Skeletal muscle tissue (tissue), 3 donors: ENCODE measurements at regions not wholly inside any gene's neighbourhood (a gene's known extent, or its start where the extent isn't known, plus 50 kb on each side); places are given as distances from the start of the nearest gene placed in this dataset.
"Not testable (repeated sequence)": the region's sequence is repeated elsewhere in the genome, so short reads cannot be mapped to it uniquely, and the experiment has no call there.

Source experiments
- H3K27ac ChIP-seq: one replicate; pipeline ENCODE4 v1.7.0; 2013; ENCODE audit warnings: mild to moderate bottlenecking, low read depth, low read length, inconsistent platforms
- H3K27me3 ChIP-seq, 3 donors: one replicate each; pipeline ENCODE4 v1.7.0; 2013; ENCODE audit warnings: low read length in 3 of 3; ENCODE audit not compliant: control insufficient read depth in 3 of 3, insufficient read depth in 3 of 3
- H3K36me3 ChIP-seq, 3 donors: one replicate each; pipeline ENCODE4 v1.7.0; 2013; ENCODE audit warnings: low read length in 3 of 3; ENCODE audit not compliant: control insufficient read depth in 3 of 3, insufficient read depth in 3 of 3
- H3K4me1 ChIP-seq, 3 donors: one replicate each; pipeline ENCODE4 v1.7.0; 2013; ENCODE audit warnings: low read length in 3 of 3, mild to moderate bottlenecking in 3 of 3; ENCODE audit not compliant: control insufficient read depth in 3 of 3, insufficient read depth in 3 of 3
- H3K4me3 ChIP-seq, 3 donors: one replicate each; pipeline ENCODE4 v1.7.0; 2013; ENCODE audit warnings: low read length in 3 of 3
- H3K9ac ChIP-seq, 3 donors: one replicate each; pipeline ENCODE4 v1.7.0; 2013; ENCODE audit warnings: low read length in 3 of 3, mild to moderate bottlenecking in 3 of 3, moderate library complexity in 2 of 3, low read depth in 1 of 3
- H3K9me3 ChIP-seq, 3 donors: one replicate each; pipeline ENCODE4 v1.7.0; 2013; ENCODE audit warnings: low read length in 3 of 3; ENCODE audit not compliant: control insufficient read depth in 3 of 3
- donor health status: Osteomylitis.

- Histone ChIP-seq H3K4me3 (no peak overlapping the region), H3K9ac (no peak overlapping the region), H3K9me3 (no peaks in the 10 kb centered on the region), H3K27ac (no peak overlapping the region), H3K36me3 (no peaks in the 10 kb centered on the region), H3K27me3 (peaks cover 0 to 3% (median 0%) of the 10 kb centered on the region in 3 donors), H3K4me1 (no peaks in the 10 kb centered on the region)
Observed at GRCh38 chr22:27602390-27602789, 199.2 kb downstream of the MN1 start.

DNA sequence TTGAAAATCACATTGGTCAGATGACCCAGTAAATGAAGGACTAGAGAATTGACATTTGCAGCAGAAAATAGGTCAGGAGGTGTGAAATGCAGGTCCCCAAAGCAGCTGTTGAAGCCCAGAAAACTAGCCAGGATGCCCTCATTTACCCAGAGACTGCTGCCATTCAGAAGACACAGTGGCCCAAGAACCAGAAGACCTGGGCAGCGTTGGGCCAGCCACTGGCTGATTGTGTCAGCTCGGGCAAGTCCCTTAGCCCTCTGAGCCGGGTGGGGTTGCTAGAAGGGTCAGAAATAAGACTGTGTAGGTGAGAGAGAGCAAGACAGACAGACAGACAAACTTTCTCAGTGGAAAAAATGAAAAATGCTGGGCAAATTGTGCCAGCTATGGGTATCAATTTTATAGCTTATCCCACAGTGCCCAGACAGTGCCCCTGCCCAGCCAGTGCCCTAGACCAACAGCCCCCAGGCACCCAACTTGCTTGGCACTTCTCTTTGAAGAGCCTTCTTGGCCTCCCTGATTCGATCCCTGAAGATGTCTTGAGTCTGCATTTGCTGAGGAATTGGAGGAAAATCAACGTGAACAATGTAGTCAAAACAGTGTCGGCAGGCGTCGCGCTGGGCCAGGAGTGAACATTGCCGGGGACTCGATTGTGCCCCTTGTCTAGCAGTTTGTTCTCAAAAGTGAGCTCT is 198.3 kb downstream of the MN1 start:
- H3K27ac ChIP-seq = no peak overlapping the region
- no peaks in the 10 kb centered on the region for H3K9me3 ChIP-seq
- no peaks in the 10 kb centered on the region for H3K36me3 ChIP-seq
- H3K4me1 ChIP-seq = no peaks in the 10 kb centered on the region
- H3K27me3 ChIP-seq = peaks cover 0 to 3% (median 0%) of the 10 kb centered on the region in 3 donors
- H3K4me3 ChIP-seq = no peak overlapping the region
- H3K9ac ChIP-seq = no peak overlapping the region

DNA sequence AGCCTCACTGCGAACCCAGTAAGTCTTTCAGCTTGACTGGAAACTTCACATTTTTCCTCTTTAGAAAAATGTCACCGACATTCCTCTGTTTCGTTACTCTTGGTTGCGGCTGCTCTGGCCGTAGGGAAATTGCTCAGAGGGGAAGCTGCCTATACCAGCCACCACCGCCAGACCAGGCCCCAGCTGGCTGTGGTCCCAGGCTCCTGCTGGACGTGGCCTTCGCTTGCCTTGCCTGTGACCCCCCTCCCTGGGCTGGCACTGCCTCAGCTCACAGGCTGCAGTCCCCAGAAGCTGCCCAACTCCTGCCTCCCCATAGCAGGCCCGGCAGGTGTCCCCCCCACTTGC is 197.8 kb downstream of the MN1 start:
- no peaks in the 10 kb centered on the region for H3K36me3 ChIP-seq
- H3K27ac ChIP-seq = no peak overlapping the region
- no peak overlapping the region for H3K4me3 ChIP-seq
- no peaks in the 10 kb centered on the region for H3K4me1 ChIP-seq
- H3K9ac ChIP-seq = no peak overlapping the region
- peaks cover 0 to 3% (median 0%) of the 10 kb centered on the region in 3 donors for H3K27me3 ChIP-seq
- no peaks in the 10 kb centered on the region for H3K9me3 ChIP-seq

GRCh38 chr22:27605390-27605789 is 196.2 kb downstream of the MN1 start:
- Histone ChIP-seq H3K9me3 (no peaks in the 10 kb centered on the region), H3K4me1 (no peaks in the 10 kb centered on the region), H3K4me3 (no peak overlapping the region), H3K27me3 (peaks cover 0 to 3% (median 0%) of the 10 kb centered on the region in 3 donors), H3K27ac (no peak overlapping the region), H3K36me3 (no peaks in the 10 kb centered on the region), H3K9ac (no peak overlapping the region)

- H3K4me3 ChIP-seq, H3K27ac ChIP-seq, H3K27me3 ChIP-seq, H3K9me3 ChIP-seq, H3K36me3 ChIP-seq, H3K9ac ChIP-seq, H3K4me1 ChIP-seq: not testable (repeated sequence)
Observed at GRCh38 chr22:27607750-27608149, 193.8 kb downstream of the MN1 start.

GRCh38 chr22:27609451-27609888 is 192.1 kb downstream of the MN1 start:
- H3K27me3 ChIP-seq = peaks cover 5 to 8% (median 5%) of the 10 kb centered on the region in 3 donors
- no peak overlapping the region for H3K27ac ChIP-seq
- H3K4me3 ChIP-seq = no peak overlapping the region
- no peak overlapping the region for H3K9ac ChIP-seq
- peaks cover 0 to 3% (median 0%) of the 10 kb centered on the region in 3 donors for H3K9me3 ChIP-seq
- H3K4me1 ChIP-seq = no peaks in the 10 kb centered on the region
- H3K36me3 ChIP-seq = no peaks in the 10 kb centered on the region

DNA sequence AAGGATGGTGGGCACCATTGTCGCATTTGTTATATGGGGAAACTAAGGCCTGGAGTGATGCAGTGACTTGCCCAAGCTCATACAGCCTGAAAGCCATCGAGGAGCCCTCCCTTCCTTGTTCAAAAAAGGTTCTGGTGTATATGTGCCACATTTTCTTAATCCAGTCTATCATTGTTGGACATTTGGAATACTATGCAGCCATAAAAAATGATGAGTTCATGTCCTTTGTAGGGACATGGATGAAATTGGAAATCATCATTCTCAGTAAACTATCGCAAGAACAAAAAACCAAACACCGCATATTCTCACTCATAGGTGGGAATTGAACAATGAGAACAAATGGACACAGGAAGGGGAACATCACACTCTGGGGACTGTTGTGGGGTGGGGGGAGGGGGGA is 191.4 kb downstream of the MN1 start:
- H3K27me3 ChIP-seq, H3K36me3 ChIP-seq, H3K27ac ChIP-seq, H3K9ac ChIP-seq, H3K4me3 ChIP-seq, H3K4me1 ChIP-seq, H3K9me3 ChIP-seq: not testable (repeated sequence)

GRCh38 chr22:27610863-27611786 is 190.4 kb downstream of the MN1 start:
- Histone ChIP-seq H3K36me3 (no peaks in the 10 kb centered on the region), H3K4me3 (no peak overlapping the region), H3K27ac (no peak overlapping the region), H3K9ac (no peak overlapping the region), H3K27me3 (peaks cover 5 to 8% (median 8%) of the 10 kb centered on the region in 3 donors), H3K4me1 (peaks cover 0 to 2% (median 0%) of the 10 kb centered on the region in 3 donors), H3K9me3 (peaks cover 0 to 3% (median 0%) of the 10 kb centered on the region in 3 donors)

DNA sequence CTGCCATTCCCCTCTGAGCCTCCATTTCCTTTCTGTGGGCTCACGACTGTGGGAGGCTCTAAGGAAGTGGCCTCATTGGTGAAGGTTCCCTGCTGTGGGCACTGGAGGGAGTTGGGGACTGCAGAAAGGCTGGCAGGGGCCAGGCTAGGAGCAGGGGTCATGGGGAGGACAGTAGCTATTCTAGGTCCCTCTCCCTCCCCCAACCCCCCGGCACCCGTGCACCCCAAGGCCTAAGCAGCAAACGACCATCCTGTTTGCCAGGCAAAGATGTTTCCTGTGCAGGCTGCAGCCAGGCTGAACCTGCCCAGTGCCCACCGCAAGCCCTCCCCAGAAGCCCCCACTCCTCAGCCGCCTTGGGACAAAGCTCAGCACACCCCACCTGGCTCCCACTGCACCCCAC is 189.4 kb downstream of the MN1 start:
- no peaks in the 10 kb centered on the region for H3K36me3 ChIP-seq
- peaks cover 0 to 2% (median 0%) of the 10 kb centered on the region in 3 donors for H3K4me1 ChIP-seq
- peaks cover 0 to 3% (median 0%) of the 10 kb centered on the region in 3 donors for H3K9me3 ChIP-seq
- H3K27ac ChIP-seq = no peak overlapping the region
- H3K27me3 ChIP-seq = peaks cover 5 to 8% (median 8%) of the 10 kb centered on the region in 3 donors
- H3K9ac ChIP-seq = no peak overlapping the region
- no peak overlapping the region for H3K4me3 ChIP-seq
